ENCODE measurements at regions not wholly inside any gene's neighbourhood (a gene's known extent, or its start where the extent isn't known, plus 50 kb on each side); places are given as distances from the start of the nearest gene placed in this dataset.

GRCh38 chr13:37492075-37492474, 106.5 kb downstream of the POSTN start:
- intact Hi-C loops (cut with DNase I): no loop called here
- Histone ChIP-seq H3K36me3 (ENCODE audit: control insufficient read depth in 2 of 3, insufficient read depth in 3 of 3, low read length in 3 of 3) (no peaks in the 10 kb centered on the region), H3K9me3 (ENCODE audit: control insufficient read depth in 2 of 3, insufficient read depth in 1 of 3, low read length in 3 of 3) (no peaks in the 10 kb centered on the region), H3K4me3 (ENCODE audit: low read length in 3 of 3) (no peak overlapping the region), H3K9ac (ENCODE audit: low read length in 3 of 3) (no peak overlapping the region), H3K27ac (ENCODE audit: low read depth in 2 of 2, low read length in 2 of 2) (no peak overlapping the region), H3K27me3 (ENCODE audit: control insufficient read depth, insufficient read depth, low read length) (no peaks in the 10 kb centered on the region), H3K4me1 (ENCODE audit: control insufficient read depth in 2 of 3, insufficient read depth in 2 of 3, low read depth in 1 of 3, low read length in 3 of 3) (no peaks in the 10 kb centered on the region)
- DNase-seq: no peak
- FAIRE-seq: no peak
- TF ChIP-seq, protein P1, sequence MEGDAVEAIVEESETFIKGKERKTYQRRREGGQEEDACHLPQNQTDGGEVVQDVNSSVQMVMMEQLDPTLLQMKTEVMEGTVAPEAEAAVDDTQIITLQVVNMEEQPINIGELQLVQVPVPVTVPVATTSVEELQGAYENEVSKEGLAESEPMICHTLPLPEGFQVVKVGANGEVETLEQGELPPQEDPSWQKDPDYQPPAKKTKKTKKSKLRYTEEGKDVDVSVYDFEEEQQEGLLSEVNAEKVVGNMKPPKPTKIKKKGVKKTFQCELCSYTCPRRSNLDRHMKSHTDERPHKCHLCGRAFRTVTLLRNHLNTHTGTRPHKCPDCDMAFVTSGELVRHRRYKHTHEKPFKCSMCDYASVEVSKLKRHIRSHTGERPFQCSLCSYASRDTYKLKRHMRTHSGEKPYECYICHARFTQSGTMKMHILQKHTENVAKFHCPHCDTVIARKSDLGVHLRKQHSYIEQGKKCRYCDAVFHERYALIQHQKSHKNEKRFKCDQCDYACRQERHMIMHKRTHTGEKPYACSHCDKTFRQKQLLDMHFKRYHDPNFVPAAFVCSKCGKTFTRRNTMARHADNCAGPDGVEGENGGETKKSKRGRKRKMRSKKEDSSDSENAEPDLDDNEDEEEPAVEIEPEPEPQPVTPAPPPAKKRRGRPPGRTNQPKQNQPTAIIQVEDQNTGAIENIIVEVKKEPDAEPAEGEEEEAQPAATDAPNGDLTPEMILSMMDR (IDR thresholded peaks at IDR 0.05; ENCODE audit: borderline replicate concordance, extremely low read depth, insufficient read depth): no peak

GRCh38 chr13:37491661-37492060, 106.9 kb downstream of the POSTN start:
- Histone ChIP-seq H3K4me3 (ENCODE audit: low read length in 3 of 3) (no peak overlapping the region), H3K27ac (ENCODE audit: low read depth in 2 of 2, low read length in 2 of 2) (no peak overlapping the region), H3K36me3 (ENCODE audit: control insufficient read depth in 2 of 3, insufficient read depth in 3 of 3, low read length in 3 of 3) (no peaks in the 10 kb centered on the region), H3K4me1 (ENCODE audit: control insufficient read depth in 2 of 3, insufficient read depth in 2 of 3, low read depth in 1 of 3, low read length in 3 of 3) (no peaks in the 10 kb centered on the region), H3K9me3 (ENCODE audit: control insufficient read depth in 2 of 3, insufficient read depth in 1 of 3, low read length in 3 of 3) (no peaks in the 10 kb centered on the region), H3K27me3 (ENCODE audit: control insufficient read depth, insufficient read depth, low read length) (no peaks in the 10 kb centered on the region), H3K9ac (ENCODE audit: low read length in 3 of 3) (no peak overlapping the region)
- TF ChIP-seq, protein P1 (IDR thresholded peaks at IDR 0.05; ENCODE audit: borderline replicate concordance, extremely low read depth, insufficient read depth): no peak
- no peak for DNase-seq
- no peak for FAIRE-seq
- intact Hi-C loops (cut with DNase I): no loop called here

GRCh38 chr13:37490176-37490779, 108.3 kb downstream of the POSTN start:
- Histone ChIP-seq H3K27me3 (ENCODE audit: control insufficient read depth, insufficient read depth, low read length) (no peaks in the 10 kb centered on the region), H3K4me1 (ENCODE audit: control insufficient read depth in 2 of 3, insufficient read depth in 2 of 3, low read depth in 1 of 3, low read length in 3 of 3) (no peaks in the 10 kb centered on the region), H3K9ac (ENCODE audit: low read length in 3 of 3) (no peak overlapping the region), H3K27ac (ENCODE audit: low read depth in 2 of 2, low read length in 2 of 2) (no peak overlapping the region), H3K9me3 (ENCODE audit: control insufficient read depth in 2 of 3, insufficient read depth in 1 of 3, low read length in 3 of 3) (no peaks in the 10 kb centered on the region), H3K36me3 (ENCODE audit: control insufficient read depth in 2 of 3, insufficient read depth in 3 of 3, low read length in 3 of 3) (no peaks in the 10 kb centered on the region), H3K4me3 (ENCODE audit: low read length in 3 of 3) (no peak overlapping the region)
- intact Hi-C loops (cut with DNase I): no loop called here
- DNase-seq (no peak), FAIRE-seq (no peak)
- TF ChIP-seq, protein P1 (IDR thresholded peaks at IDR 0.05; ENCODE audit: borderline replicate concordance, extremely low read depth, insufficient read depth): no peak

DNA sequence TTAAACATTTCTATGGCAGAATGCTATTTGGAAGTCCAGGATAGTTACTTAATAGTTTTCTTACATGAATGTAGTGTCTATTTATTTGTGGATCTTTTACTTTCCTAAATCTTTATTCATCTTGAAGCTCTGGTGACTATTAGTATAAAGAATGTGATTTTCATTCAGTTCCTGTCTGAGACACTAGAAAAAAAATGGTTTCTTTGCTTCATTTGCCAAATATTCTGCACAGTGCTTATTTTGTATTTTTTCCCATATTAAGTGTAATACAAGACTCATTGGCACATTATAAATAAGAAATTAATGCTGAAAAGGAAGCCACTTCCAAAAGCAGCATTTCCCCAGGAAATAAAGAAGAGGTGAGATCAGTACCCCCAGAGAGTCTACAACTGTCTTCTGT, 109.8 kb downstream of the POSTN start:
- Histone ChIP-seq H3K27me3 (ENCODE audit: control insufficient read depth, insufficient read depth, low read length) (no peaks in the 10 kb centered on the region), H3K4me3 (ENCODE audit: low read length in 3 of 3) (no peak overlapping the region), H3K4me1 (ENCODE audit: control insufficient read depth in 2 of 3, insufficient read depth in 2 of 3, low read depth in 1 of 3, low read length in 3 of 3) (no peaks in the 10 kb centered on the region), H3K9me3 (ENCODE audit: control insufficient read depth in 2 of 3, insufficient read depth in 1 of 3, low read length in 3 of 3) (no peaks in the 10 kb centered on the region), H3K36me3 (ENCODE audit: control insufficient read depth in 2 of 3, insufficient read depth in 3 of 3, low read length in 3 of 3) (no peaks in the 10 kb centered on the region), H3K9ac (ENCODE audit: low read length in 3 of 3) (no peak overlapping the region), H3K27ac (ENCODE audit: low read depth in 2 of 2, low read length in 2 of 2) (no peak overlapping the region)
- DNase-seq: no peak
- intact Hi-C loops (cut with DNase I): no loop called here
- TF ChIP-seq, protein P1 (IDR thresholded peaks at IDR 0.05; ENCODE audit: borderline replicate concordance, extremely low read depth, insufficient read depth): no peak
- FAIRE-seq: no peak
